Endothelial cell of umbilical vein (primary cell): ENCODE measurements at regions not wholly inside any gene's neighbourhood (a gene's known extent, or its start where the extent isn't known, plus 50 kb on each side); places are given as distances from the start of the nearest gene placed in this dataset.

Experiments used
- BruUV-seq: library from RNA; stranded (reverse); fragments of 400-500 nt; replicated peaks from 2 replicates; lab custom pipeline; 2021; lab: Mats Ljungman, UMichigan
- CTCF ChIA-PET: fragments of 300-600, 350-600 bp; sonication (Branson Sonifier 250); formaldehyde crosslinking; loops from one replicate; lab custom pipeline; 2021; ENCODE audit warnings: antibody characterized with exemption, inconsistent platforms; lab: Charles Lee
- POLR2A ChIA-PET: fragments of 300-600, 350-600 bp; sonication (Branson Sonifier 250); formaldehyde crosslinking; loops from one replicate; lab custom pipeline; 2021; ENCODE audit warnings: antibody characterized with exemption, inconsistent platforms; lab: Charles Lee
- DNase-seq: peaks from one replicate; pipeline ENCODE4 v3.0.0-alpha.2; 2011; ENCODE audit warnings: low read depth, low spot score
- FAIRE-seq: peaks from 2 replicates; lab custom pipeline; 2011; peaks lifted over from hg19 to GRCh38; lab: Jason Lieb, UNC
- H2AFZ ChIP-seq: 2 replicates; pipeline ENCODE4 v1.6.0; 2012; ENCODE audit warnings: low read depth, low read length, control low read depth, inconsistent platforms
- H3K27ac ChIP-seq: 2 replicates; pipeline ENCODE4 v1.5.1; 2011; ENCODE audit warnings: low read depth, mild to moderate bottlenecking, control low read depth, low read length, moderate library complexity; ENCODE audit not compliant: insufficient read depth
- H3K27me3 ChIP-seq, 2 experiments: 2 replicates each; pipeline versions ENCODE4 v1.6.0 to v1.6.1; 2011; ENCODE audit warnings: low read length in 2 of 2, mixed read lengths in 1 of 2; ENCODE audit not compliant: control insufficient read depth in 2 of 2, insufficient read depth in 2 of 2
- H3K36me3 ChIP-seq, 2 experiments: 2 replicates in 1 of 2; 3 replicates in 1 of 2; pipeline ENCODE4 v1.5.1; 2011; ENCODE audit warnings: low read length in 2 of 2, mild to moderate bottlenecking in 1 of 2, moderate library complexity in 1 of 2; ENCODE audit not compliant: control insufficient read depth in 2 of 2, insufficient read depth in 2 of 2; ENCODE audit errors: extremely low read depth in 1 of 2
- H3K4me1 ChIP-seq: 3 replicates; pipeline ENCODE4 v1.5.1; 2011; ENCODE audit warnings: mild to moderate bottlenecking, low read length; ENCODE audit not compliant: control insufficient read depth, insufficient read depth; ENCODE audit errors: extremely low read depth
- H3K4me2 ChIP-seq: 2 replicates; pipeline ENCODE4 v1.6.1; 2011; ENCODE audit warnings: low read length, control low read depth, mixed read lengths; ENCODE audit not compliant: insufficient read depth
- H3K4me3 ChIP-seq, 3 experiments: fragments of 200-600 bp in 1 of 3; sonication (generic), shearing (Covaris generic) in 1 of 3; replicated peaks in 1 of 3; 2 replicates each; pipeline ENCODE4 v1.5.1; 2011 to 2016; ENCODE audit warnings: control low read depth in 3 of 3, low read length in 3 of 3, mild to moderate bottlenecking in 2 of 3, inconsistent platforms in 1 of 3, low read depth in 1 of 3, moderate library complexity in 1 of 3; ENCODE audit not compliant: insufficient read depth in 1 of 3
- H3K79me2 ChIP-seq: 2 replicates; pipeline ENCODE4 v1.6.0; 2012; ENCODE audit warnings: low read length, inconsistent platforms; ENCODE audit not compliant: control insufficient read depth, insufficient read depth
- H3K9ac ChIP-seq: replicated peaks from 2 replicates; pipeline ENCODE3; 2011; ENCODE audit warnings: low read length, control low read depth; ENCODE audit not compliant: insufficient read depth; ENCODE audit errors: extremely low read depth
- H3K9me1 ChIP-seq: replicated peaks from 3 replicates; pipeline ENCODE4 v1.6.0; 2011; ENCODE audit warnings: mild to moderate bottlenecking, low read length; ENCODE audit not compliant: control insufficient read depth, insufficient read depth; ENCODE audit errors: extremely low read depth
- H3K9me3 ChIP-seq: replicated peaks from 2 replicates; pipeline ENCODE4 v1.5.1; 2012; ENCODE audit warnings: low read length, inconsistent platforms; ENCODE audit not compliant: control insufficient read depth, insufficient read depth
- H4K20me1 ChIP-seq: replicated peaks from 2 replicates; pipeline ENCODE3; 2011; ENCODE audit warnings: mild to moderate bottlenecking, low read length; ENCODE audit not compliant: control insufficient read depth, insufficient read depth; ENCODE audit errors: extremely low read depth
- CTCF ChIP-seq, 2 donors: IDR thresholded peaks; 1 replicate in 1 of 2; 2 replicates in 1 of 2; pipeline ENCODE4 v1.5.1; 2011; ENCODE audit warnings: low read length in 2 of 2, mild to moderate bottlenecking in 2 of 2, moderate library complexity in 2 of 2, control low read depth in 1 of 2, inconsistent platforms in 1 of 2, low read depth in 1 of 2; ENCODE audit not compliant: insufficient read depth in 1 of 2; ENCODE audit errors: extremely low read depth in 1 of 2
- EZH2 ChIP-seq: IDR thresholded peaks from 2 replicates; pipeline ENCODE4 v1.6.1; 2012; ENCODE audit warnings: borderline replicate concordance, low read depth, mild to moderate bottlenecking, moderate library complexity, low read length, inconsistent platforms; ENCODE audit not compliant: severe bottlenecking
- FOS ChIP-seq: IDR thresholded peaks from 2 replicates; pipeline ENCODE4 v1.6.1; 2011; ENCODE audit warnings: mild to moderate bottlenecking, low read length, moderate library complexity, borderline replicate concordance; ENCODE audit not compliant: insufficient read depth
- GATA2 ChIP-seq: IDR thresholded peaks from 2 replicates; pipeline ENCODE4 v1.7.0; 2011; ENCODE audit warnings: low read depth, mild to moderate bottlenecking, moderate library complexity, mixed read lengths, low read length; ENCODE audit not compliant: insufficient read length, insufficient read depth
- JUN ChIP-seq: IDR thresholded peaks from 2 replicates; pipeline ENCODE4 v1.6.1; 2011; ENCODE audit warnings: borderline replicate concordance, low read depth; ENCODE audit not compliant: insufficient read length, insufficient read depth
- MAX ChIP-seq: IDR thresholded peaks from 2 replicates; pipeline ENCODE4 v1.6.1; 2011; ENCODE audit not compliant: insufficient read depth, insufficient read length
- MYC ChIP-seq: IDR thresholded peaks from one replicate; pipeline ENCODE4 v1.6.1; 2011; ENCODE audit warnings: mild to moderate bottlenecking, low read depth, low read length
- POLR2A ChIP-seq: IDR thresholded peaks from 2 replicates; pipeline ENCODE4 v1.6.1; 2012; ENCODE audit warnings: low read depth, mild to moderate bottlenecking, control low read depth, low read length
- POLR2AphosphoS5 ChIP-seq: IDR thresholded peaks from 2 replicates; pipeline ENCODE4 v1.6.1; 2012; ENCODE audit warnings: low read depth, mild to moderate bottlenecking, control low read depth, low read length, moderate library complexity; ENCODE audit not compliant: insufficient read depth
- dilution Hi-C: fragments of 300-500 bp; cut with MboI; formaldehyde crosslinking; loops from one replicate; pipeline ENCODE4 v1.15.0; 2019; ENCODE audit warnings: low sequenced_read_pairs; ENCODE audit not compliant: extremely low pct_ligation_motif_present
- intact Hi-C: fragments of 100-400 bp; cut with micrococcal nuclease; formaldehyde crosslinking; loops from one replicate; pipeline ENCODE4 v1.10.0; 2022

DNA sequence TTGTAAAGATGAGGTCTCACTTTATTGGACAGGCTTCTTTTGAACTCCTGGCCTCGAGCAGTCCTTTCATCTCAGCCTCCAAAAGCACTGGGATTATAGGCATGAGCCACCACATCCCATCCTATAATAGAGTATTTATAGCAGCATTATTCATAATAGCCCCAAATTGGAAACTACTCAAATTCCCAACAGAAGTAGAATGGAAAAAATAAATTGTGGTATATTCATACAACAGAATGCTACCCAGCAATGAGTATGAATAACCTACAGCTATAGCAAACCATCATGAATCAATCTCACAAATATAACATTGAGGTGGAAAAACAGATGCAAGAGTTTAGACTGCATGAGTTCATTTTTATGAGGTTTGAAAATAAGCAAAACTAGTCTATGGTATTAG, 84.8 kb upstream of the BTBD3 start:
- no TSS peak for BruUV-seq

More for the DNA sequence above, 84.8 kb upstream of the BTBD3 start:
- H2AFZ ChIP-seq: no peak overlapping the region
- dilution Hi-C loops (no loop called here), intact Hi-C loops (no loop called here)
- no peak overlapping the region for H3K4me3 ChIP-seq
- no peaks in the 10 kb centered on the region for H3K79me2 ChIP-seq
- no peak overlapping the region for H3K27ac ChIP-seq
- H3K9ac ChIP-seq: no peak overlapping the region
- no peaks in the 10 kb centered on the region for H3K9me3 ChIP-seq
- no peaks in the 10 kb centered on the region for H3K9me1 ChIP-seq
- ChIA-PET CTCF (no interaction called here), POLR2A (no interaction called here)
- H3K4me1 ChIP-seq: no peaks in the 10 kb centered on the region
- H3K27me3 ChIP-seq: no peaks in the 10 kb centered on the region
- TF ChIP-seq POLR2AphosphoS5 (no peak), EZH2 (no peak), FOS (no peak), GATA2 (no peak), POLR2A (no peak), MYC (no peak), CTCF (IDR thresholded peaks at IDR 0.05; ENCODE audit: extremely low read depth in 1 of 2, insufficient read depth in 1 of 2, low read depth in 1 of 2, low read length in 2 of 2) (no peak), JUN (no peak), MAX (no peak)
- H4K20me1 ChIP-seq: no peaks in the 10 kb centered on the region
- FAIRE-seq (no peak), DNase-seq (no peak)
- H3K36me3 ChIP-seq: no peaks in the 10 kb centered on the region
- no peak overlapping the region for H3K4me2 ChIP-seq
